ENCODE measurements at regions not wholly inside any gene's neighbourhood (a gene's known extent, or its start where the extent isn't known, plus 50 kb on each side); places are given as distances from the start of the nearest gene placed in this dataset.
"Not testable (repeated sequence)": the region's sequence is repeated elsewhere in the genome, so short reads cannot be mapped to it uniquely, and the experiment has no call there.

DNA sequence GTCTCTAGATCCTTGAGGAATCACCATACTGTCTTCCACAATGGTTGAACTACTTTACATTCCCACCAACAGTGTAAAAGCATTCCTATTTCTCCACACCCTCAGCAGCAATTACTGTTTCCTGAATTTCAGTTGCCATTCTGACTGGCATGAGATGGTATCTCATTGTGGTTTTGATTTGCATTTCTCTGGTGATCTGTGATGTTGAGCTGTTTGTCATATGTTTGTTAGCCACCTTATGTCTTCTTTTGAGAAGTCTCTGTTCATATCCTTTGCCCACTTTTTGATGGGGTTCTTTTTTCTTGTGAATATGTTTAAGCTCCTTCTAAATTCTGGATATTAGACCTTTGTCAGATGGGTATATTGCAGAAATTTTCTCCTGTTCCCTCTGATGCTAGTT is 356.0 kb downstream of the IGSF11 start:
- ATAC-seq; DNase-seq; intact Hi-C loops (cut with micrococcal nuclease): not testable (repeated sequence)

DNA sequence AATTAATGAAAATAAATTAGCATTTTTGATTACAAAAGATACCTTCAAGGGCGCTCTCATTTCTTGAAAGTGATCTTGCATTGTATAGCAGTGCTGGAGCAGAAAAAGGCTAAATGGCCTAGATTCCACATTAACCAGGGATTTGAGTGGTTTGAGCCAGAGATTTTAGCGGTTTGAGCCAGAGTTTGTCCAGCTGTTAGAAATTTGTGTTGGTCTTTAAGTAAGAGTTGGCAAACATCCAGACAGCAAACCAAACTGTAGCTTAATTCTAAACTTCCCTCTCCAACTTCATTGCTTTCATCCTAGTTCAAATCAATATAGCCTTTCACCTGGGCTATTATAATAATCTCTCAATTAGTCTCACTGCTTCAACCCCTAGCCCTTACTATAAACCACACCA is 351.7 kb downstream of the IGSF11 start:
- intact Hi-C loops (cut with micrococcal nuclease): no loop called here
- ATAC-seq (no peak), DNase-seq (no peak)

DNA sequence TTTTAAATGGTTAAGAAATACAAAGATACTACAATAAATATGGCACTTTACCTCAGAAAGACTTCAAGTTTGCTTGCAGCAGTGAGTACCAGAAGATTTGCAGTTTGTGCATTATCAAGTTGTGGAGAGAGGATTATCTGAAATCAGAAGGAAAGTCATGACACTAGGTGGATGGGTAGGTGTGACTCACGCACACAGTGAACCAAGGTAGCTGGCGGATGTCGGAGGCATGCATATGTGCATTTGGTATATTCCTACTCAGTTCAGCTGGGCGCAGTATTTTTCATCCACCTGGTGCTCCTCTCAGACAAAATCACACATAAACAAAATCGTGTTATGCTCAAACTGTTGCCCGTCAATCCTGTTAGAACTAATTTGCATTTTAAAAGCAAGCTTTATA is 351.0 kb downstream of the IGSF11 start:
- intact Hi-C loops (cut with micrococcal nuclease): no loop called here
- DNase-seq (no peak), ATAC-seq (no peak)

GRCh38 chr3:118688396-118688884 is 346.2 kb downstream of the IGSF11 start:
- ATAC-seq: no peak
- no peak for DNase-seq
- intact Hi-C loops (cut with micrococcal nuclease): no loop called here

GRCh38 chr3:118692416-118692815 is 342.2 kb downstream of the IGSF11 start:
- no peak for DNase-seq
- no peak for ATAC-seq
- intact Hi-C loops (cut with micrococcal nuclease): no loop called here

GRCh38 chr3:118705487-118706219 is 329.0 kb downstream of the IGSF11 start:
- no peak for DNase-seq
- intact Hi-C loops (cut with micrococcal nuclease): no loop called here
- no peak for ATAC-seq

GRCh38 chr3:118707991-118708390 is 326.7 kb downstream of the IGSF11 start:
- DNase-seq: no peak
- ATAC-seq: no peak
- intact Hi-C loops (cut with micrococcal nuclease): no loop called here

DNA sequence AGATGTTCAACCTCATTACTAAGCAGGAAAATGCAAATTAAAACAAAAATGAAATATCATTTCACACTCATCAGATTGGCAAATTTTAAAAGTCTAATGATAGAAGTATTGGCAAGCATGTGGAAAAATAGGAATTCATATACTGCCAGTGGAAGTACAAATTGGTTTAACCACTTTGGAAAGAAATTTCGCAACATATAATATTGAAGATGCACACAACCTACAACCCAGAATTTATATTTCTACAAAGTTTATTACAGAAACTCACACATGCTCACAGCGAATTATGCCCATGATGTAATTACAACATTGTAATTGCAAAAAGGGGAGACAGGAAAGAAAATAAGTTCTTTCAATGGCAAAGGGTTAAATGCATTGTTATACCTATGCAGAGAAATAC is 324.1 kb downstream of the IGSF11 start:
- ATAC-seq (no peak), DNase-seq (no peak)
- intact Hi-C loops (cut with micrococcal nuclease): no loop called here

DNA sequence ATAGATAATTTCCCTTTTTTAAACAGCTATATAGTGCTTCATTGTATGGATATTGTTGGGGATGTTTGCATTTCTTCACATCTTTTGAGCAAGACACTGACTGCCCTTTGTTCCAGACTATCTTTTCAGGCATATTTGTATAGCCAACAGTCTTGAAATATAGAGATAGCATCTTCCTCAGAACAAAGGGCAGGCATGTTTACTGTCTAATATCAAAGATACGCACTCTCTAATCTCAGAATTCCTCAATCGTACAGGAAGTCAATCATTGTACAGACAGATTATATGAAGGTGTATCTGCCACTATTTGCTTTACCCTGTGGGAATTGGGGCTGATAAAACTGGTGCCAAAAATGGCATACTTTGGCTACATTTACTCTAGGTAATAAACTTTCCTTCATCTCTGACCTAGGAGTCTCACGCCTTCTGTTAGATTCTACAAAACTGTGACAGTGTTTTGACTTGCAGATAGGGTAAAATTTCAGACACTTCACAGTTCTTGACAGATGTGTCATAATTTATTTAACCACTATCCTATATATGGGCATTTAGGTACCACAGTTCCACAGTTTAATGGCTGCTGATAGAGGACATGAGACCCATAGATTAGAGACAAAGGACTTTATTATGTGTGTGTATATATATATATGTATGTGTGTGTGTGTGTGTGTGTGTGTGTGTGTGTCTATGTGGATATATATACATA is 321.0 kb downstream of the IGSF11 start:
- intact Hi-C loops (cut with micrococcal nuclease): no loop called here
- no peak for DNase-seq

DNA sequence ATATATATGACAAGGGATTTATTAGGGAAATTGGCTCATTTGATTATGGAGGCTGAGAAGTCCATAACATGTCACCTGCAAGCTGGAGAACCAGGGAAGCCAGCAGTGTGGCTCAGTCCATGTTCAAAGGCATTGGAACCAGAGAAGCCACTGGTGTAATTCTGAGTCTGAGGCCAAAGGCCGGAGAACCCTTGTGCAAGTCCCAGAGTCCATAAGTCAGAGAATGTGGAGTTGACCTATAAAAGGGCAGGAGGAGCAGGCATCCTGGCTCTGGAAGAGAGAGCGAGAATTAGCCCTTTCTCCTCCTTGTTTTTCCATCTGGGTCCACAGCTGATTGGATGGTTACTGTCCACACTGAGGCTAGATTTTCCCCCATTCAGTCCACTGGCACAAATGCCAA is 319.8 kb downstream of the IGSF11 start:
- intact Hi-C loops (cut with micrococcal nuclease): no loop called here
- DNase-seq (no peak), ATAC-seq (no peak)

More for the DNA sequence above, 321.0 kb downstream of the IGSF11 start:
- ATAC-seq: no peak

- ATAC-seq (no peak), DNase-seq (no peak)
- intact Hi-C loops (cut with micrococcal nuclease): no loop called here
These were observed 305.1 kb downstream of the IGSF11 start for GRCh38 chr3:118729546-118729945.

GRCh38 chr3:118734664-118735063 is 300.0 kb downstream of the IGSF11 start:
- intact Hi-C loops (cut with micrococcal nuclease): no loop called here
- ATAC-seq: no peak
- DNase-seq: no peak

DNA sequence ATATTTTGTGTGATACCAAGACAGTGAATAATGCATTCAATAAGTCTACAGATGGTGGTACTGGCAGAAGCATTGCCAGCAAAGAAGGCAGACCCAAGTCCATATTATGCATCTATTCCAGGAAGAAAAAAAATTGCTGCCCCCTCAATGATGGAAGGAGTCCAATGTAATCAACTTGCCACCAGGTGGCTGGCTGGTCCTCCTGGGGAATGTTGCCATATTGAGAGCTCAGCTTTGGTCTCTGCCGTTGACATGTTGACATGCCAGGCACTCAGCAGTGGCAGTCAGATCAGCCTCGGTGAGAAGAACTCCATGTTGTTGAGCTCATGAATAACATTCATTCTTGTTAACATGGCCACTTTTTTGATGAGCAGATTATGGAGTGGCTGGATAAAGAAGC is 298.5 kb downstream of the IGSF11 start:
- no peak for DNase-seq
- intact Hi-C loops (cut with micrococcal nuclease): no loop called here
- no peak for ATAC-seq

DNA sequence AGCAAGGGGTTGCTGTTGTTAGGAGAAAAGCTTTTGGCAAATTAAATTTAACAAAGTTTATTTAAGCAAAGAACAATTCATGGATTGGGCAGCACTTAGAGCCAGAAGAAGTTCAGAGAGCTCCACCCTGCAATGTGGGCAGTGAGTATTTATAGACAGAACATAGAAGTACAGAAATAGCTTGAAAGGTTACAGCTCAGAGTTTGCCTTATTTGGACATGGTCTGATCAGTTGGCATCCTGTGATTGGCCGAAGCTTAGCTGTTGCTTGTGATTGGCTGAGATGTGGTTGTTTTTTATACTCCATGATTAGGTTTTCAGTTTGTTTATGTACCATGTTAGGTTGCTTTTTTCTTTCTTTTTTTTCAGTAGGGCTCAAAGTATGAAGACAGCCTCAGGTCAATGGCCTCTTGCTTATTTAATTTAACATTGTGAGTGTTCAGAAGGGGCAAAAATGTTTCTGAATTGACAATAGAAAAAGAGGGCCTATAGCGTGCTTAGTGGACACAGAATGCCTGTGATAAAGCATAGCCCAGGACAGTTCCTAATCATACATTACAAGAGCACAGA is 293.8 kb downstream of the IGSF11 start:
- no peak for ATAC-seq
- DNase-seq: no peak
- intact Hi-C loops (cut with micrococcal nuclease): no loop called here

GRCh38 chr3:118742760-118743159 is 291.9 kb downstream of the IGSF11 start:
- DNase-seq (no peak), ATAC-seq (no peak)
- intact Hi-C loops (cut with micrococcal nuclease): no loop called here

GRCh38 chr3:118744186-118744585 is 290.5 kb downstream of the IGSF11 start:
- no peak for DNase-seq
- ATAC-seq: no peak
- intact Hi-C loops (cut with micrococcal nuclease): no loop called here

DNA sequence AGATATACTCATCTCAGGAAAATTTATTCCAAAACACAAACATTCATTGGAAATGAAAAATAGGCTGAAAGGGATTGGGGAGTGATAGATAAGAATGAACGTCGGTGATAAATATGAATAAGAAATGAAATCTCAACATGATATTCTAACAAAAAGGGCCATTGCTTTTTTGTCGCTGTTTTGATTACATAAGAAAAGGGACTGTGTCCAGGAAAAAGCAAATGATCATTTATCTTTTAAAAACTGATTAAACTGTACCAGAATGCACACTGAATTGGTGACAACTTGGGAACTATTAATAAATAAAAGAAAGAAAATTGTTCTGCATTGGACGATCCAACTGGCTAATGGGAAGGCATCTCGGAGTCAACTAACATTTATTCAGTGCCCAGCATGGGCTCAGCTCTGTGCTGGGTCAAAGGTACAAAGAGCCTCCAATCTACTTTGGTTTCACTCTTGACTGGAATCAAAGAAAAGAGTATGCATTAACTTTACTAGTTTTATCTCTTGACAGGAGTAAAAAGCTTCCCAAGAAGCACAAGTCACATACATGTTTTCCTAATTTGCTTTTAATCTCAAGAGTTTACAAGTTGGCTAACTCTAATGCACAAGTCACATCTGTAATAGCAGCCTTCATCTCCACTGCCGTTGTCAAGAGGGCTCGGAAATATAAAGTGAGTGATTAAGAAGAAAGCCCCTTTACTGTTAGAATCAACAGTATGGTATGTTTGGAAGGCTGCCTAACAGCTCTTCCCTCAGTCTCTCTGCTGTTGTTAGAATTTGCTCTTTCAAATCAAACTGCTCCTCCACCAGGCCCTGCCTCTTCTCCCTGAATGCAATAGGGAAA is 280.0 kb downstream of the IGSF11 start:
- DNase-seq (no peak), ATAC-seq (no peak)
- intact Hi-C loops (cut with micrococcal nuclease): no loop called here

DNA sequence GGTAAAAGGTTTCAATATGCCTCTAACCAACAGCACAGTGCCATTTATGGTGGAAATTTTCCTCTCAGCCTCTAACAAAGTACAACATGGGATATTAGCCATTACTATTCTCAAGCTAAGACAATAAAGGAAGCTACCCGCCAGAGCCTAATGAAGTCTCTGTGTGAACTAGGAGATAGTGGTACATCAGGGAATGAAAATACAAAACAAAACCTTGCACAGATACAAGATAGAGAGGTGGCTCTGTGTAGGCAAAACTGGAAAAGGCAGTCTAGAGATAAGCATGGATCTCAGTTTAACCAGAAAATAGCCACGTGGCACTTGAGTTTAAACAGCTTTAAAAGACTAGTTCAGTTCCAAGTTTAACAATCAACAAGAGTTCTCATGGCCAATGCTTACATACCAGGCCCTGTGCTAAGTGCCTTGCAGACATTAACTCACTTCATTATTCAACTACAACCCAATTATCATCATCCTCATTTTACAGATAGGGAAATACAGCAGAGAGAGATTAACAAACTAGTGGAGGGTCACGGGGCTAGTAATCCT is 279.3 kb downstream of the IGSF11 start:
- ATAC-seq (no peak), DNase-seq (no peak)
- intact Hi-C loops (cut with micrococcal nuclease): no loop called here

- ATAC-seq (no peak), DNase-seq (no peak)
- intact Hi-C loops (cut with micrococcal nuclease): no loop called here
These were observed 273.9 kb downstream of the IGSF11 start for GRCh38 chr3:118760585-118761290.

Data from left ventricle myocardium superior (tissue), 1 donor.